HFF-Myc (cell line): ENCODE measurements at regions not wholly inside any gene's neighbourhood (a gene's known extent, or its start where the extent isn't known, plus 50 kb on each side); places are given as distances from the start of the nearest gene placed in this dataset.
"Not testable (repeated sequence)": the region's sequence is repeated elsewhere in the genome, so short reads cannot be mapped to it uniquely, and the experiment has no call there.

ENCODE experiments used
- DNase-seq: peaks from one replicate; pipeline ENCODE4 v3.0.0-alpha.2; 2011; ENCODE audit warnings: low read depth; ENCODE audit errors: extremely low read depth
- H3K4me3 ChIP-seq: replicated peaks from 2 replicates; pipeline ENCODE4 v1.5.1; 2011; ENCODE audit warnings: low read depth, mild to moderate bottlenecking, control low read depth, low read length
- TF ChIP-seq, protein P1 (sequence below): IDR thresholded peaks from 2 replicates; pipeline ENCODE4 v1.5.1; 2012; ENCODE audit warnings: mild to moderate bottlenecking, low read depth, low read length, control low read depth; ENCODE audit errors: missing control alignments

DNA sequence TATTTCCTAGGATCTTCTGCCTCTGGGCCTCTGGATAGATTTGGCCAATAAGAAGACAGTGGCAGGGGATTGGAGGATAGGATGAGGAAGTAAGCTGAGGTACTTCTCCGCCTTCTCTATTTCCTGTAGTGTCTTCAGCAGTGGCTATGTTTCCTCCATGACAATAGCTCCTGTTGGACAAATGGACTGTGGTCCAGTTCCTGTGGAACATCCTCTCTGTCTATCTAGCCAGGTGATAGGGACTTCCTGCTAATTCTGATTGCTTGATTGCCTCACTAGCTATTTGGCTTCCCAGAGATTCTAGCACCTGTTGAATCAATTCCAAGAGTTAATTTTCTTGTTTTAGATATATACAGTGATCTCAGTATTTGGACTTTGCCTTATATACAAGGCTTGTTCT lies 456.2 kb upstream of the NECTIN3 start:
- H3K4me3 ChIP-seq = no peak overlapping the region
- TF ChIP-seq, protein P1, sequence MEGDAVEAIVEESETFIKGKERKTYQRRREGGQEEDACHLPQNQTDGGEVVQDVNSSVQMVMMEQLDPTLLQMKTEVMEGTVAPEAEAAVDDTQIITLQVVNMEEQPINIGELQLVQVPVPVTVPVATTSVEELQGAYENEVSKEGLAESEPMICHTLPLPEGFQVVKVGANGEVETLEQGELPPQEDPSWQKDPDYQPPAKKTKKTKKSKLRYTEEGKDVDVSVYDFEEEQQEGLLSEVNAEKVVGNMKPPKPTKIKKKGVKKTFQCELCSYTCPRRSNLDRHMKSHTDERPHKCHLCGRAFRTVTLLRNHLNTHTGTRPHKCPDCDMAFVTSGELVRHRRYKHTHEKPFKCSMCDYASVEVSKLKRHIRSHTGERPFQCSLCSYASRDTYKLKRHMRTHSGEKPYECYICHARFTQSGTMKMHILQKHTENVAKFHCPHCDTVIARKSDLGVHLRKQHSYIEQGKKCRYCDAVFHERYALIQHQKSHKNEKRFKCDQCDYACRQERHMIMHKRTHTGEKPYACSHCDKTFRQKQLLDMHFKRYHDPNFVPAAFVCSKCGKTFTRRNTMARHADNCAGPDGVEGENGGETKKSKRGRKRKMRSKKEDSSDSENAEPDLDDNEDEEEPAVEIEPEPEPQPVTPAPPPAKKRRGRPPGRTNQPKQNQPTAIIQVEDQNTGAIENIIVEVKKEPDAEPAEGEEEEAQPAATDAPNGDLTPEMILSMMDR = no peak
- no peak for DNase-seq

DNA sequence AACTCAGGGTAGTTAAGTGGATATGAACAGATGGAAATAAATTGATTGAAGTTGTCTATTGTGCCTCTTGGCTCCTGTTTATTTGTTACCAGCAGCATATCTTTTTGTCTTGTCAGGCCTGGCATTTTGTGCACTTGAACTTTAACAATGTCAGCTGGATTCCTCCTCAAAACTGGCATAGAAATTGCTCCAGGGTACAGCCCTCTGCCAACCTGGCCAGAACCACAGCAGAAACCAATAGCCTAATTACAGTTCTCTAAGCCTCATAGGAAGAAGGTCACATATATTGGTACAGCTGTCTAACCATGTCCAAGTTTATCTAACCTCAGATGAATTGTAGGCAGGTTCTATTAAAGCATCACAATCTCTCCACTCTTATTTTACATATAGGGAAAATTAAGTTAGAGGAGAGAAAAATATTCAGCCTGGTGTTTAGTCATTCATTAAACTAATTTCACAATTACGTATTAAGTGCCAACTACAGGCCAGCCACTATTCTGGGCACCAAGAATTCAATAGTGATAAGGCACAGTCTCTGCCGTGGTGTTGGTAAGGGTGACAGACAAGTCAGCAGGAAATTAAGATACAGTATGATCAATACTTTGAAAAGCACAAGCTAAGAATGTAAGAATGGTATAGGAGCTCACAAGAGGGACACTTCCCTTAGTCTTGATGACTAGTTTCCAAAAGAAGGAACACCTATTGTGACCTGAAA lies 452.9 kb upstream of the NECTIN3 start:
- no peak for DNase-seq
- no peak overlapping the region for H3K4me3 ChIP-seq
- TF ChIP-seq, protein P1 = no peak

DNA sequence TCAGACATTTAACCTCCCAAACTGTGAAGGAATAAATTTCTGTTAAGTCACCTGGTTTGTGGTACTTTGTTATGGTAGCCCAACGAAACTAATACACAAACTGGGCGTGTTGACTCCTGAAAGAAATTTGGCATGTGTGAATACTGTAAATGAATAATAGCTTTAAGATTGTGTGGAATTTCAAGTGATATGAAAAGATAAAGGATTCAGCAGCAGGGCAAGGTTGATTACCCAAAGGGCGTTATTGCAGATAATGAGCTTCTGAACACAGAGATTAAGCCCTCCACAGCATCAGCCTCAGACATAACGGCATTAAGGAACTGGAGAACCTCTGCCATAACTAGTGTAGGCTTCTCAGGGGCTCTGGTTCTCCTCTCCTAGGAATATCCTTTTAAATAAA lies 451.5 kb upstream of the NECTIN3 start:
- TF ChIP-seq, protein P1 = no peak
- H3K4me3 ChIP-seq = no peak overlapping the region
- DNase-seq = no peak

DNA sequence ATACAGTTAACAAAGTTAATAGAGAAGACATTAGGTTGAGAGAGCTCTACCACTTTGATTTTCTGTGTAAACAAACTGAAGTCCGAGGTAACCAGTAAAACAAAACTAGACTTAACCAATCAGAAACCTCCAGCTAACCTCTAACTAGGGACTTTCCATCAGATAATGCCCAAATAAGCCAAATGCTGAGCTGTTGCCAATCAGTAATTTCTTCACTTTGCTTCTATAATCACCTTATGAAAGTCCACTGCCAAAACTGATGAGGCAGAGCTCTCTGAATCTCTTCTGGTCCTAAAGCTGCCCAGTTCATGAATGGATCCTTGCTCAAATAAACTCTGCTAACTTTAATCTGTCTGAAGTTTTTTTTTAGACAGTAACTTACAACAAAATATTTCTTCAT lies 448.0 kb upstream of the NECTIN3 start:
- TF ChIP-seq, protein P1 = no peak
- no peak overlapping the region for H3K4me3 ChIP-seq
- DNase-seq = no peak

DNA sequence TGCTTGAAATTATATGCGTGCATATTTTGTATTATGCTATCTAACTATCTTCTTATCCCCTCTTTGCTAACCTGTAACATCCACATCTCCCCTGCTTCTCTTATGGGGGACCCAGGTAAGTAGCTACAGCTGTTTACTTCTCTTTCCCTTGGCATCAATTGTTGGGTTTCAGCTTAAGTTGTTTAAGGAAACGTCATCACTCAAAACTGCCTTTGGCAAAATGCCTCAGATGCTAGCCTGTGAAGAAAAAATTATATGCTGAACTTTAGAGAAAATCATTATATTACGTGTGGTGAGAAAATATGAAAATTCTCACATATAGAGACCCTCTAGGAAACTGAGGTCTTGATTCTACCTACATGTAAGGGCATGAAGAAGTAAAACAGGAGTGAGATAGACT lies 447.0 kb upstream of the NECTIN3 start:
- H3K4me3 ChIP-seq = no peak overlapping the region
- no peak for DNase-seq
- TF ChIP-seq, protein P1 = no peak

DNA sequence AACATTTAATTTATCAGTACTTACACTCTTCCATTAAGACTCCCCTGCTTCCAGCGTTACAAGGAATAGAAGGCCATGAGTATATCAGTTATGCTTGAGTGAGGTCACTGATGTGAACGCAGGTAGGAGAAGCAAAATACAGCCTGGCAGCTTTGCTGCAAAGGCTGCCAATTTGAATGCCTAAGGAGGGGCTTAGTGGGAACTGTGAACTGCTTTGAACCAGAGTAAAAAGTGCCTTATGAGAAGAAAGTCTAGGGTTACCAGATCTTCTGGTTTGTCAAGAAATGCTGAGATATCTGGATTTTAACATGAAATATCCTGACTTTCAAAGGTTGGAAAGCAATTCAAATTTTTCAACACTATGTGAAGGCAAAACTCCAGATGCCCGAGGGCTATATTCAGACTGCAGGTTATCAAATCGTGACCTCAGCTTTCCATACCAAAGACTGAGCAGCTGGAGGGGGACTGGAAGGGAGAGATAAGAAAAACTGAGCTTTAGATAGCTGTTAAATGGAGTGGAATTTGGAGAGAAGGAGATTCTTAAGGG lies 446.3 kb upstream of the NECTIN3 start:
- H3K4me3 ChIP-seq = no peak overlapping the region
- TF ChIP-seq, protein P1 = no peak
- no peak for DNase-seq

DNA sequence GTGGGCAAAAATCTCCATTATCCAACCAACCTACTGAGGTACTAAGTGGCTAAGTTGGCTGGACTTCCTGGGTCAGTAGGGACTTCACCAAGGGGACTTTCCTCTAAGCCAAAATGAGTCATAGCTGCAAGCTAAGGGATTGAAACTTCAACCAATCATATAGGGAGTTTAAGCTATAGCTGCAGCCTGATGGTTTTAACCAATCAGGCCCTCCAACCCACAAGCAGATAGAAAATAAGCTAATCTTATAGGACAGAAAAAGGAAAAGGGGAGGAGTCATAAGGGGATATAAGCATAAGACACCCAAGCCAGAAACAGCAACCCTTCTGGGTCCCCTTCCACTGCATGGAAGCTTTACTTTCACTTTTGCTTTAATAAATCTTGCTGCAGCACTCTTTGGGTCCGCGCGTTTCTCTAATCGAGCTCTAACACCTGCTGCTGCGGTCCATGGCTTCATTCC lies 444.9 kb upstream of the NECTIN3 start:
- not testable (repeated sequence) for DNase-seq, H3K4me3 ChIP-seq
